ENCODE measurements at regions not wholly inside any gene's neighbourhood (a gene's known extent, or its start where the extent isn't known, plus 50 kb on each side); places are given as distances from the start of the nearest gene placed in this dataset.

DNA sequence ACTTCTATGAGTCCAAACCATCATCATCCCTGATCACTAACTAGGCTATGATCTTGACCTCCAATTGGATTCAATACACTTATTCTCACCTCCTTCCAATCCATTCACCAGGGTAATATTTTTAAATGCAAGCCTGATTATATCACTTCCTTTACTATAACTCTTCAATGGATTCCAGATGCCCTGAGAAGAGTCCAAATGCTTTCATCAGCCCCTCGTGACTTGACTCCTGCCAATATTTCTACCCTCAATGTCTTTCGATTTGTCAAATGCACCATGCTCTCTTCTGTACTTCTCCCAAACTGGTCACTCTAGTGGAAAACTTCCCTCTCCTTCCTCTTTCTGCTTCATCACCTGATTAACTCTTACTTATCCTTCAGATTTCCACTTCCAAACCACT is 70.8 kb downstream of the CD164 start:
- H4K20me1 ChIP-seq (ENCODE audit: low read depth): no peaks in the 10 kb centered on the region
- no peaks in the 10 kb centered on the region for H3K9me3 ChIP-seq (ENCODE audit: low read depth)
- no peak overlapping the region for H3K9ac ChIP-seq
- H3K36me3 ChIP-seq: no peaks in the 10 kb centered on the region
- H3F3A ChIP-seq (ENCODE audit: low read depth): no peaks in the 10 kb centered on the region
- Mint-ChIP-seq H3K36me3 (no peaks in the 10 kb centered on the region), H3K4me3 (no peak overlapping the region), H3K4me1 (peaks cover 3% of the 10 kb centered on the region), H3K27me3 (ENCODE audit: insufficient read depth, low read depth) (peaks cover 2% of the 10 kb centered on the region), H3K27ac (no peak overlapping the region), H3K9me3 (no peaks in the 10 kb centered on the region)
- no peak overlapping the region for H2AFZ ChIP-seq (replicated peaks)
- H3K4me1 ChIP-seq: peaks cover 7% of the 10 kb centered on the region
- H3K27ac ChIP-seq: no peak overlapping the region
- H3K79me2 ChIP-seq (ENCODE audit: low read depth): no peaks in the 10 kb centered on the region
- no peaks in the 10 kb centered on the region for H3K27me3 ChIP-seq
- no peak overlapping the region for H3K4me2 ChIP-seq
- no peak for DNase-seq (ENCODE audit: low spot score)
- TF ChIP-seq EZH2 (IDR thresholded peaks at IDR 0.05) (no peak), EZH2phosphoT487 (IDR thresholded peaks at IDR 0.05) (no peak)
- TF ChIP-seq, protein P1, sequence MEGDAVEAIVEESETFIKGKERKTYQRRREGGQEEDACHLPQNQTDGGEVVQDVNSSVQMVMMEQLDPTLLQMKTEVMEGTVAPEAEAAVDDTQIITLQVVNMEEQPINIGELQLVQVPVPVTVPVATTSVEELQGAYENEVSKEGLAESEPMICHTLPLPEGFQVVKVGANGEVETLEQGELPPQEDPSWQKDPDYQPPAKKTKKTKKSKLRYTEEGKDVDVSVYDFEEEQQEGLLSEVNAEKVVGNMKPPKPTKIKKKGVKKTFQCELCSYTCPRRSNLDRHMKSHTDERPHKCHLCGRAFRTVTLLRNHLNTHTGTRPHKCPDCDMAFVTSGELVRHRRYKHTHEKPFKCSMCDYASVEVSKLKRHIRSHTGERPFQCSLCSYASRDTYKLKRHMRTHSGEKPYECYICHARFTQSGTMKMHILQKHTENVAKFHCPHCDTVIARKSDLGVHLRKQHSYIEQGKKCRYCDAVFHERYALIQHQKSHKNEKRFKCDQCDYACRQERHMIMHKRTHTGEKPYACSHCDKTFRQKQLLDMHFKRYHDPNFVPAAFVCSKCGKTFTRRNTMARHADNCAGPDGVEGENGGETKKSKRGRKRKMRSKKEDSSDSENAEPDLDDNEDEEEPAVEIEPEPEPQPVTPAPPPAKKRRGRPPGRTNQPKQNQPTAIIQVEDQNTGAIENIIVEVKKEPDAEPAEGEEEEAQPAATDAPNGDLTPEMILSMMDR (IDR thresholded peaks at IDR 0.05): no peak
- H3K4me3 ChIP-seq: no peak overlapping the region

DNA sequence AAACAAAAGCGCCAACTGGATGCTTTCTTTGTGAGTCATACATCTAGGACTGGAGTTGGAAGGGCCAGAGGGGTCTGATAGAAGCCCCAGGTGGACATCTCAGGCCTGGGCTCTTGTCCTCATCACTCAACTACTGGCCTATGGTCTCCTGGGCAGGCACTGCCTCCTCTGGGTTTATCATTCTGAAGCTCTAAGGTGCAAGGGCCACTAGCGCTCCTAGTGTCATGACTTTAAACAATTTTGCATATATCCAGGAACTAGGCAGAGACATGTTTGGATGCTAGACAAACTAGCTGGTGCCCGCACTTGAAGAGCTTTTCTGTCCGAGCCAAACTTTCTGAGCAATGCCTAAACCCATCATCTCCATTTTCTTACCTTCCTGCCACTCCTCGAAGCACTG is 72.3 kb downstream of the CD164 start:
- no peak for TF ChIP-seq EZH2phosphoT487 (IDR thresholded peaks at IDR 0.05)
- TF ChIP-seq EZH2 (IDR thresholded peaks at IDR 0.05): no peak
- TF ChIP-seq, protein P1 (IDR thresholded peaks at IDR 0.05): no peak
- no peaks in the 10 kb centered on the region for H3K36me3 Mint-ChIP-seq
- Histone ChIP-seq H3K4me1 (no peaks in the 10 kb centered on the region), H3K27ac (no peak overlapping the region), H3K9me3 (ENCODE audit: low read depth) (no peaks in the 10 kb centered on the region), H3K27me3 (no peaks in the 10 kb centered on the region), H3K4me3 (no peak overlapping the region), H3K9ac (no peak overlapping the region), H4K20me1 (ENCODE audit: low read depth) (no peaks in the 10 kb centered on the region), H2AFZ (replicated peaks) (no peak overlapping the region), H3K79me2 (ENCODE audit: low read depth) (no peaks in the 10 kb centered on the region), H3K36me3 (no peaks in the 10 kb centered on the region), H3K4me2 (no peak overlapping the region), H3F3A (ENCODE audit: low read depth) (no peaks in the 10 kb centered on the region)
- peaks cover 2% of the 10 kb centered on the region for H3K27me3 Mint-ChIP-seq (ENCODE audit: insufficient read depth, low read depth)
- DNase-seq (ENCODE audit: low spot score): no peak
- no peak overlapping the region for H3K4me3 Mint-ChIP-seq
- H3K9me3 Mint-ChIP-seq: no peaks in the 10 kb centered on the region
- no peak overlapping the region for H3K27ac Mint-ChIP-seq
- H3K4me1 Mint-ChIP-seq: no peaks in the 10 kb centered on the region

DNA sequence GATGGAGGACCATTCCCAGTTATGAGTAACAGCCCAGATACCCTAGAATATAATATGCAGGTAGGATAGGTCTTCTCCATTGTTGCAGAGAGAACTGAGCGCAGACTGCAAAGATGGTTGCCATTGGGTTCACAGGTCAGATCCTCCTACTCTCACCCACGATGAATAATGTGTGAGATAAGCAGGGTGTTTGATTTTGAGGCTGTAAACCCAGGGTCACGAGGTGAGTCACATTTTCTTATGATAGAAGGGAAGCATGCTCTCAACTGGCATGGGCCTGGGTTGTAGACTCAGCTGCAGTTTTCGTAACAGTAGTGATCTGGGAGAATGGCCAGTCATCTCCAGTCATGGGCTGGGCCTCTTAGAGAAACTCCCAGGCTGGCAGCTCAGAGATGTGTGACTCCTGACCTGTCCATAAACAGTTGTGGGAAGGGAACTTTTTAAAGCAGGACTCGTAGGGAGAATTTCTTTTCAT is 74.2 kb downstream of the CD164 start:
- H3K79me2 ChIP-seq (ENCODE audit: low read depth): no peaks in the 10 kb centered on the region
- no peaks in the 10 kb centered on the region for H3K9me3 ChIP-seq (ENCODE audit: low read depth)
- Mint-ChIP-seq H3K27ac (no peak overlapping the region), H3K4me3 (no peak overlapping the region), H3K9me3 (no peaks in the 10 kb centered on the region), H3K27me3 (ENCODE audit: insufficient read depth, low read depth) (no peaks in the 10 kb centered on the region), H3K4me1 (peaks cover 3% of the 10 kb centered on the region), H3K36me3 (no peaks in the 10 kb centered on the region)
- H3K4me3 ChIP-seq: no peak overlapping the region
- TF ChIP-seq EZH2 (IDR thresholded peaks at IDR 0.05) (no peak), EZH2phosphoT487 (IDR thresholded peaks at IDR 0.05) (no peak)
- TF ChIP-seq, protein P1 (IDR thresholded peaks at IDR 0.05): no peak
- H4K20me1 ChIP-seq (ENCODE audit: low read depth): no peaks in the 10 kb centered on the region
- no peaks in the 10 kb centered on the region for H3K36me3 ChIP-seq
- DNase-seq (ENCODE audit: low spot score): no peak
- H3F3A ChIP-seq (ENCODE audit: low read depth): no peaks in the 10 kb centered on the region
- H3K27me3 ChIP-seq: no peaks in the 10 kb centered on the region
- no peak overlapping the region for H3K4me2 ChIP-seq
- H3K27ac ChIP-seq: no peak overlapping the region
- H3K9ac ChIP-seq: no peak overlapping the region
- H2AFZ ChIP-seq (replicated peaks): no peak overlapping the region
- H3K4me1 ChIP-seq: no peaks in the 10 kb centered on the region
